NCI-H146 treated with DMSO at 0.1 percent for 48 hours (cell line): ENCODE measurements at regions not wholly inside any gene's neighbourhood (a gene's known extent, or its start where the extent isn't known, plus 50 kb on each side); places are given as distances from the start of the nearest gene placed in this dataset.
A peak's percentile ranks its signal among the peaks of the same experiment; 100 is the strongest.
"Not testable (repeated sequence)": the region's sequence is repeated elsewhere in the genome, so short reads cannot be mapped to it uniquely, and the experiment has no call there.

Source experiments
- DNase-seq: peaks from one replicate; lab custom pipeline; 2025; ENCODE audit not compliant: unreplicated experiment; lab: John Stamatoyannopoulos, UW

DNA sequence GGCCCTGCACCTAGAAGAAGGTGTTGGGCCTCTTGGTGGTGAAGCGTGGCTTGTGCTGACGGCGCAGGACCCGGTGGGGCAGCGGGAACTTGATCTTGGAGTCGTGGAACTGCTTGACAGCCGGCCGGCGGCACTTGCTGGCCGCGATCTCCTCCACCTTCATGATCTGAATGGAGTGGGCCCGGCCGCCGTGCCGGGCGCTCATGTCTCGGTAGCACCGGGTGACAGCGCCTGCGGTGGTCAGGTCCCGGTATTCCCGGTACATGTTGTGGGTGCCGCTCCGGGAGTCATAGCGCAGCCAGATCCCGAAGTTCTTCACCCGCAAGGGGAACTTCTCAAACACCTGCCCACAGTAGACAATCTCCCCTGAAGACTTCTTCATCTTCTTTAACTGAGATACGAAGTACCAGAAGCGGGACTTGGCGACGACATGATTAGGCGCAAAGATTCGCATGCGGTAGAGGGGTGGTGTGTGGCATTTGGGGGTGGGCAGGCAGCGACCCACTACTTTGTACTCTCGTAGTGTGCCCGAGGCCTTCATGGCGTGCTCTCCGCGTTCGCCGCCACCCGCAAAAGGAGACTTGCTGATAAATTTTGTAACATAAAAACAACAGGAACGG lies 92.1 kb upstream of the MSH6 start:
- DNase-seq, result not testable (repeated sequence)

DNA sequence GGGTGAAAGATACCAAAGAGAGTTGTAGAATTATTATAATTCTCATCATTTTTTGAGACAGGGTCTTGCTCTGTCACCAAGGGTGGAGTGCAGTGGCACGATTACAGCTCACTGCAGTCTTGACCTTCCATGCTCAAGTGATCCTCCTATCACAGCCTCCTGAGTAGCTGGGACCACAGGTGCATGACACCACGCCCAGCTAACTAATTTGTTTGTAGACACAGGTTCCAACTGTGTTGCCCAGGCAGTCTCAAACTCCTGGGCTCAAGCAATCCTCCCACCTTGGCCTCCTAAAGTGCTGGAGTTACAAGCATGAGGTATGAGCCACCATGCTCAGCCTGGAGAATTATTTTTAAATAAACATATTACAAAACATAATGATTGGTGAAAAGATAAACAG lies 92.8 kb upstream of the MSH6 start:
- no peak for DNase-seq

DNA sequence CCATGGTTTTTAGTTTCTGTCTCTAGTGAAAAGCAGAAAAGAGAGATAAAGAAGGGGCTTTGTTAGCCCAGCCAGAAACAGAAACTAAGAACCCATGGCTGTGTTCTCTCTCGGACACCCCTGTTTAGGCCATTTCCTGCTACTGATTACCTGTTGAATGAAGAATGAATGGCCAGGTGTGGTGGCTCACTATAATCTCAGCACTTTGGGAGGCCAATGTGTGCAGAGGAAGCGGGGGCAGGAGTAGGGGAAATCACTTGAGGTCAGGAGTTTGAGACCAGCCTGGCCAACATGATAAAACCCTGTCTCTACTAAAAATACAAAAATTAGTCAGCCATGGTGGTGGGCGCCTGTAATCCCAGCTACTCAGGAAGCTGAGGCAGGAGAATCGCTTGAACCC lies 93.8 kb upstream of the MSH6 start:
- not testable (repeated sequence) for DNase-seq

DNA sequence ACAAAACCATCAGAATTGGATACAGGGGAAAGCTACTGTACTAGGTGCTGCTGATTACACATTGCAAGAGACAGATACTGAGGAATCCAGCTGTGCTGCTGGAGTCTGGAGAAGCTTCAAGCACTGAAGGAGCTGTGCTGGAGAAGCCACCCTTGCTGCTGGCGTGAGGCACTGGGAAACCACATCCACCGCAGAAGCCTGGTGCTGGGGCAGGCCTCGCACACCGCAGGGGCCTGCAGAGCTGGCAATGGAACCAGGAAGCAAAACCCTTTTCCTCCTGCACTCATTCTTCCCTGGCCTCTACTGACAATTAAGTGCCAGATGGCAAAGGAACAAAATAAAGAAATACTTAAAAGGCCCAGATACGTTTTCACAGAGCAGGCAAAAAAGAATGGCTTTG lies 94.4 kb upstream of the MSH6 start:
- no peak for DNase-seq

DNA sequence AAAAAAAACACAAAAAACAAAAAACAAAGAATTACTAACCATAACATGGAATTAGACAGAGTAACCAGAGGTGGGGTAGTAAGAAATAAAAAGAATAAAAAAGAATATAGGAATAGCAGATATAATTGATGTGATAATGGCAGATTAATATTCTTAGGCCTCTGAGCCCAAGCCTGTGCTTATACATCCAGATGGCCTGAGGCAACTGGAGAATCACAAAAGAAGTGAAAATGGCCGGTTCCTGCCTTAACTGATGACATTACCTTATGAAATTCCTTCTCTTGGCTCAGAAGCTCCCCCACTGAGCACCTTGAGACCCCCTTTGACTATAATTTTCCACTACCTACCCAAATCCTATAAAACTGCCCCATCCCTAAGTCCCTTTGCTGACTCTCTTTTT lies 95.1 kb upstream of the MSH6 start:
- DNase-seq, result no peak

DNA sequence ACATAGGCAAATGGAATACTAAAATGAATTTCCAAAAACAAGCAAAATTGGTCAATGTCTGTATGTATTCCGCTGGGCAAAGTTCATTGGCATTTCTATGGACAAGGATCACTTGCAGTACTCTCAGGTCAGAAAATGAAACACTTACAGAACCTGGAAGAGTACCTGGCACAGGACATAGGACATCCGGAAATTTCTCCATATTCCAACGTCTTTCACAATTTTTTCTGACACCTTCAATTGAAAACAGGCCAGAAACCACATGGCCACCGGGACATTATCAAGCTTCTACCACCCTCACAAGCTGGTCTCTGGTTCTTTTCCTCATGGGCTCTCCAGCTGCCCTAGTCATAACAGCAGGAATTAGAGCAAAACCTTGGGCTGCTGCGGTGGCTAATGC lies 96.9 kb upstream of the MSH6 start:
- DNase-seq, result no peak

DNA sequence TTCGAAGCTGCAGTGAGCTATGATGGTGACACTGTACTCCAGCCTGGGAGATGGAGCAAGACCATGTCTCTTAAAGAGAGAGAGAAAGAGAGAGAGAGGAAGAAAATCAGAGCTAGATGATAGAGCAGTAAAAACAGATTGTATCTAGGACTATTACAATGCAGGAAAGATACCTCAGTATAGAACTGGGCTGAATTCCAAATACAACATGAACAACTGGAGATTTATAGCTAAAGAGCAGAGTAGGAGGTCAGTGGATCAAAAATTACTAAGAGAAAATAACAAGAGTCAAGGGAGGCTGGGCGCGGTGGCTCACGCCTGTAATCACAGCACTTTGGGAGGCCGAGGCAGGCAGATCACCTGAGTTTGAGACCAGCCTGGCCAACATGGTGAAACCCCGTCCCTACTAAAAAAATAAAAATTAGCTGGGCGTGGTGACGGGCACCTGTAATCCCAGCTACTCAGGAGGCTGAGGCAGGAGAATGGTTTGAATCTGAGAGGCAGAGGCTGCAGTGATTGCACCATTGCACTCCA lies 100.7 kb upstream of the MSH6 start:
- no peak for DNase-seq

DNA sequence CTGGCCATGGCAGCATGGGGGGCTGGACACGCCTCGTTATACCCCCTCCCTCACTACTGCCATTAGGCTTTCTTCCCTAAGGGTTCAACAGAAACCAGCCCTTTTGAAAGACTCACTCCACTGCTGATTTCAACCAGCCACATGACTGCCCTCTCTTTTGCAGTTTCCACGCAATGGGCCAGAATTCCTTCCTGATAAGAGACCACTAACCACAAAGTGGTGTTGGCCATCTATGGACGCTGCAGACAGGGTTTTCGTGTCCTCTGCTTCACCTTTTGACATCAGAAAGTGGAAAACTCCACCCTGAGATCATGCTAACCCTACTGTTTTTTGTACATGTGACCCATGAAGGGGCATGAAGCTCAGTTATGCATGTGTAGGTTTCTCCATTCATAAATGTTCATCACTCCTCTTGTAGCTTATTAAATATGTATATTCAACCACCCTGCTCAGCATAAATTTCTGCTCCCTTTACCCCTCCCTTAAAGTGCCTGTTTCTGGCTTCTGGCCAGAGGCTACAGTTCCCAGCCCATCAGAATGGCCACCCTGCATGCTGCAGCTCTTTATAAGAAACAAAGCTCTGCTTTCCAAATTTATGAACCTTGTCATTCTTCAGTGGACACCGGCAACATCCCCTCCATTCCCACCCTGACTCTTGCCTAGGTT lies 105.6 kb upstream of the KCNK12 start:
- no peak for DNase-seq

DNA sequence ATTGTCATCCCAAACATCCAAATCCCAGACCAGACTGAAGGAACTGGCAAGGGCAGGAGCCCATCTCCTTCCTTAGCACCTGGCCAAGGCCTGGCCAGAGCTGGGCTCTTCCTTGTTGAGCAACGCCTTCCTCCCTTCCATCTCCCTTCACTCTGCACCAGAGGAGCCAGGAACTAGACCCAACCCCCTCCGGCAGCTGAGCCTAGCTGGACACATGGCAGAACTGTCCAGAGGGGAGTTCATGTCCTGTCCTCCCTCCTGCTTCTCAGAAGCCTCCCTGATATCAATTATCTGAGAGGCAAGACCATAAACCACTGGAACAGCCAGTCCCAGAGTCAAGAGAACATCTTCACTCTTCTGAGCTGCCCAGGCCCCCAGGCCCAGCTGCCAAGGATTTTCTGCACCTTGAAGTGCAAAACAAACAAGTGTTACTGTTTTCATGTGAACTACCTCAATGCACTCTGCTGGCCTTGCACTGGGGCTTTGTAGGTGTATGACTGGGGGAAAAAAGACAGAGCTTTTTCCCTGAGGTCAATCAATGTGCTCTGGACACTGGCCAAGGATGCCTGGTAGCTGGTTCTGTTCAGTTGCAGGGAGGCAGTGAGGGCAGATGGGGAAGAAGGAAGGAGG lies 104.5 kb upstream of the KCNK12 start:
- DNase-seq, result no peak

DNA sequence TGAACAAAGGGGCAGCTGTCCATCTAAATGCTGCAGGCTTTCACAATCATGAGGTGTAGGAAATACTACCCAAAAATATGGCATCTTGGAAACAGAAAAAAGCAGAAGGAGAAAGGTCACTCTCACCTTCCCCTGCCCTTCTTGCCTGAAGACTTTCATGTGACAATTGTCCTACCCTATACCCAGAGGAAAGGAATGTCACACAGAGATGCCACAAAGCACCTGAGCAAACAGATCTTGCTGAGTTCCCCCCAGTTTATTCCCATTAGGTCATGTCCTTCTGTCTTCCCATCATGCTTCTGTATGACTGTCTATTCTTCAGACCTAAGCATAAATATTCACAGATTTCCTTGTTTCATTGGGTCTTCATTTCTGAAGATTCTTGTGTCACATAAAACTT lies 95.5 kb upstream of the KCNK12 start:
- peak; percentile 25 for DNase-seq

DNA sequence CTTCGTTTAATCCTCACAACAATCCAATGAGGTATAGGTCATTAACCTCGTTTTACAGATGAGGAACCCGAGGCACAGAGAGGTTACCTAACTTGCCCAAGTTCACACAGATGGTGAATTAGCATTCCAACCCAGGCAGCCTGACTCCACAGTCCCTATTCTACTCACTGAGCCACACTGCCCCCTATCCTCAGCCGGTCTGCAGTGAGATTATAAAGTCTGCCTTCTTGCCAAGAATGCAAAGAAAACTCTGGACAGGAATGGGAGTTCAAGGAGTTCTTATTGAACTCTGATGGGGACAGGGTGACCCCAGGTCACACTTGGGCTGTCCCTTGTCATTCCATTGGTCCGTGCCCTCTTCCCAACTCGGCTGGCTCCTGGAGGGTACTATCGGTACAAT lies 94.0 kb upstream of the KCNK12 start:
- no peak for DNase-seq

DNA sequence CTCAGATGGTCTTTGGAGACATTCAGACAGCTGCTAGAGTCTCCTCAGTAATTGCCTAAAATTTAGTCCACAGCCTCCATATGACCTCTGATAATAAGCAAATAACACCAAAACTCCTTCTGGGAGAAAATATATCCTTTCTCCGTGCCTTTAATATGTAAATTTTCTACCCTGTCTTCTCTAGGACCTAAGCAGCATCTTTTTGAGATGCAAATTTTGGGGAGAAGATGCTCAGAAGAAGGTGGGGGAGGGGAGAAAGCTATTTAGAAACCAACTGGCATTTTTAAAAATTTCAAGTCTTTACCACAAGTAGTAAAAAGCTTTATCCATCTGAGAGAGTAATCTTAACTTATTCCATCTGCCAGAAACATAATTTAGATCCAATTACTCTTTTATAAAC lies 91.8 kb upstream of the KCNK12 start:
- DNase-seq, result no peak

DNA sequence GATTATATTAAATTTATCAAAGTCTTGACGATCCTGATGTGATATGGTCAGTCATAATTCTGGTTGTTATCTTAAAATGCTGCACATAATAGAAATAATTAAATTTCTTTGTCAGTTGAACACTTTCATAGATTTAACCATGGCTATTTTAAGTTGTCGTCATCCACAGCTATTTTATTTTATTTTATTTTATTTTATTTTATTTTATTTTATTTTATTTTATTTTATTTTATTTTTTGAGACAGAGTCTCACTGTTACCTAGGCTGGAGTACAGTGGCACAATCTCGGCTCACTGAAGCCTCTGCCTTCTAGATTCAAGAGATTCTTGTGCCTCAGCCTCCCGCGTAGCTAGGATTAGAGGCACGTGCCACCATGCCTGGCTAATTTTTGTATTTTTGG lies 90.5 kb upstream of the KCNK12 start:
- no peak for DNase-seq

DNA sequence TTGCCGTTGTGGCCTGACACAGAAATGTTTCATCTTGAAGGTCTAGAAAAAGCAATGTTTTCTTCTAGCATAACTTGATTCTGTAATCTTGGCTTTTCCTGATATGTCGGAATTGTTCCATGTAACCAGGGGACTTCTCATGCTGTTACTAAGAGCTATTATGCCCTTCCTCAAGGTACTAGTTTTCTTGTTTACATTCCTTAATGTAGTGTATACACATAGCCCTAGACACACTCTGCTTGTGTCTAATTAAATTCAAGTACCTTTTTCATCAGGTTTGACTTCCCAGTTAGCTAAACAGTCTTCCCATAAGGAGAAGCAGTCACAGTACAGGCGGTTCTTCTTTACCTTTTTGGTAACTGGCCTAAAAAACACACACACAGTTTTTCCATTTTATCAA lies 89.4 kb upstream of the KCNK12 start:
- DNase-seq, result no peak

DNA sequence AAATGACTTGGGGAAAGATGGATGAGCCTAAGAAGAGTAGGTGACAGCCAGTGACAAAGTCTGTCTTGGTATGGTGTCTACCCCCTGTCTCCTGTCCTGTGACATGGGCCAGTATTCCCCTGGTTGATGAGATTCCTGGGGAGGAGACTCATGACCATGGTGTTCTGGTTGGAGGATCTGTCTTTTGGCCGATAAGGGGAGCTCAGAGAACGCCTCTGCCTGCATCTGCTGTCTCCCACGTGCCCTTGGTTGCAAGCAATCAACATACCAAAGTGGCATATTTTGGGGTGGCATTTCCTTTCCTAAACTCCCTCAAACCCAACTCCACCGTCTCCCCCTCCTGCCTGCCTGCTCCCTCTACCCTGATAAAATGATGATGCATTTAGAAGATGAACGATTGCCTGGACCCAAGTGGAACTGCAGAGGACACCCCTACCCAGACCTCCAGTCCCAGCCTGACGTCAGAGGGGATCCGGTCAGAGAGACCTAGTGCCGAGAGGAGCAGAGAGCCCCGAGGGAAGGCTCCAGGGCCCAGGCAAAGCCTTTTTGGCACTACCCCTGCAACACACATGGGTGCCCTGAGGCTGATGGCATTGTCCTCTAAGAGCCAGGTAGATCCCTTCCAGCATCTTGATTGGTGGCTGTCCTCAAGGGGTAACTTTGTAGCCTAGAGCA lies 88.0 kb upstream of the KCNK12 start:
- DNase-seq, result no peak

DNA sequence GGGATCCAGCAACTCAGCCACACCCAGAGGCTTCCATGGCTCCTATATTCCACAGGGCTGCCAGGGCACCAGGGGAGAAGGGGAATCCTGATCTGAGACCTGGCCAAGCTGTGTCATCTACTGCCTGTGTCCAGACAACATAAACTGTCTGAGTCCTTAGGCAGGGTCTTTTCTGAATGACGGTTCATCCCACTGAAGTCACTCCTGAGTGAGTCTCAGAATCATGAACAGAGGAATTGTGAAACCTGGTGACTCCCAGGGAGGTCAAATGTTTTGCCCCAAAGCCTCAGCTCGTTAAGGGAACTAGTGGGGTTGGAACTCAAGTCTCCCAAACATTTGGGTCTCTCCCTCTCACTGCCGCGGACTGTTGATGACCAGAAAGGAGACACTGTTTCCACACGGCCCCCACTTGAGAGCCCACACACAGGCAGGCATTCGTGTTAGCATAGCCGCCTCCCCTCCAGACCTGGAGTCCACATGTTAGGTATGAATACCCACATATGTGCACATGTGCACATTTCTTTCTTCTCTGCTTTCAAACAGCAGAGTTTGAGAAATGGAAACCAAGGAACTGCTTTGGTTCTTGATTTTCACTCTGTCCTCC lies 87.2 kb upstream of the KCNK12 start:
- no peak for DNase-seq

DNA sequence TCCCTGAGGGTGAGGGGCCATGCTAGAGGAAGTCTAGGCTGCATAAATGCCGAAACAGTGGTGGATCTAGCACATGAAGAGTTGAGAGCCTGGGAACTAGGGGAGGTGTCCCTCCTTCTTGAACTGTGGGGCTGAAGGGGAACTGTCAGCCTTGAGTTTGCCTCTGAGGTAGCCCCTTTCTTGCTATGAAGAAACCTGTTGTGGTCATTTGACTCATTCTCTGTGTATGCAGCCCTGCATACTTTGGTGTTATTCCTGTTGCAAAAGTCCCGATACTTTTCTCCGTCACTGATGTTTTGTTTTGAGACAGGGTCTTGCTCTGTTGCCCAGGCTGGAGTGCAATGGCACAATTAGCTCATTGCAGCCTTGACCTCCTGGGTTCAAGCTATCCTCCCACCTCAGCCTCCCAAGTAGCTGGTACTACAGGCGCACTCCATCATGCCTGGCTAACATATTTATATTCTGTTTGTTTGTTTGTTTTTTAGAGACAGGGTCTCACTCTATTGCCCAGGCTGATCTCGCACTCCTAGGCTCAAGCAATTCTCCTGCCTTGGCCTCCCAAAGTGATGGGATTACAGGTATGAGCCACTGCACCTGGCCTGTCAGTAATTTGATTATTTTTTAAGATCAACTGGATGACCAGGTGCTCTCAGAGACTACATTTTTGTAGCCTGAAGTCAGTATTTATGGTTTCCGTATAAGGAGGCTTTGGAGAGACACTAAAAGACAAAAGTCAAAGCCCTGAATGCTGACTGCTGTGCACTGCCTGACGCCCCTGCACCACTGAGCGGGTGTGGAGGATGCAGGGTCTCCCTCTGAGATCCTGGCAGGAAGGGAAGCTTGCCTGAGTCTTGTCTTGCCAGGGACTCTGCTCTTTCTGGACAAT lies 86.2 kb upstream of the KCNK12 start:
- no peak for DNase-seq

DNA sequence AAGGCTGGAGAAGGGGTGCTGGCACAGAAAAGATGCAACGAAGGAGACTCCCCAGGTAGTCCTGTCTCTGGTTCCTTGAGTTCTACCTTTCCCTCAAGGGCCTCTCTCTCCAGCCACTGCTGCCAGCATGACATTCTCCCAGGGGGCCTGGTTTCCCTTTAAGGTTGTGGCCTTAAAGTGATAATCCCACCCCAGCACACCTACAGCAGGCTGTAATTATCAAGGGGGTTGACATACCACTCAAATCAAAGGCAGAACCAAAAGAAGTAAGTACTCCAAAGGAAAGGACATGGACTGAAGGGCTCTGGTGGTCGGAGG lies 84.7 kb upstream of the KCNK12 start:
- no peak for DNase-seq

DNA sequence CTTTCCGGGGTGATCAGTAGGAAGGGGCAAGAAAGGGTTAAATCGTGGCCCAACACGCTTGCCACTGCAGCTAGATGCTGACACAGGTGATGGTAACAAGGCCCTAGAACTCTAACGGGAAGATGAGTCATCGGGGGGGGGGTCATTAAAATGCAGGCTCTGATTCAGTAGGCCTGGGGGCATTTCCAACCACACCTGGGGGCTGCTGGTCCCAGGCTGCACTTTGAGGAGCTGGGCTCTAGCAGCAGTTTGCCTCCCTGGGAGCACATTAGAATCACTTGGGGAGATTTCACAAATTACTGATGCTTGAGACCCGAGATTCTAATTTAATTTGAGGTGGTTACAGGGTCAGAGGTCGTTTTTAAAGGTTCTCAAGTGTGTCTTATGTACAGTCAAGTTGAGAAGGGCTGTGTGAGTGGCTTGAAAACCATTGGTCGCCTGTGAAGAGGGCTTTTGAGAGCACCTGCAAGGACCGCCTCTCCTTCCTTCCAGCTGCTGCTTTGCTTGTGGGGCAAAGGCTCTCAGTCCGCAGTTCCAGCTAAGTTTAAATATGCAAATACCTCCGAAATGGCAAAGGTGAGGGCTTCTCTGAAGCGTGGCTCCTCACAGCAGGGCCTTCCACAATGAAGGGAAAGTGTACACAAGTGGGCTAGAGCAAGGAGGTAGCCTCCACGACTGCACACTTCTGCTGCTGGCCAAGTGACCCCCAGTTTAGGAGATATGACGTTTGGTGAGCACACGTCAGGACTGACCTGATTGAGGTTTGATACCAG lies 84.2 kb upstream of the KCNK12 start:
- DNase-seq, result peak; percentile 17
